Neural cell (in vitro differentiated cells): ENCODE measurements at regions not wholly inside any gene's neighbourhood (a gene's known extent, or its start where the extent isn't known, plus 50 kb on each side); places are given as distances from the start of the nearest gene placed in this dataset.

Experiments used
- H2AFZ ChIP-seq: fragments of 200-600, 300-800 bp; sonication (generic), shearing (Covaris generic); 2 replicates; pipeline ENCODE4 v1.6.0; 2014; ENCODE audit warnings: low read depth, mild to moderate bottlenecking, antibody characterized with exemption, low read length, moderate library complexity
- H3F3A ChIP-seq: fragments of 200-600 bp; shearing (Covaris generic); 2 replicates; pipeline ENCODE4 v1.6.1; 2016; ENCODE audit warnings: mild to moderate bottlenecking, moderate library complexity, mixed read lengths, antibody characterized with exemption, low read length; ENCODE audit not compliant: insufficient read depth, poor library complexity, severe bottlenecking
- H3K27ac ChIP-seq: fragments of 200-600, 300-800 bp; sonication (generic), shearing (Covaris generic); 2 replicates; pipeline ENCODE4 v1.5.1; 2014; ENCODE audit warnings: mild to moderate bottlenecking, low read length, moderate library complexity
- H3K27me3 ChIP-seq: fragments of 300-800, 200-600 bp; sonication (generic), shearing (Covaris generic); 2 replicates; pipeline ENCODE4 v1.6.0; 2014; ENCODE audit warnings: mild to moderate bottlenecking, low read depth, low read length, moderate library complexity; ENCODE audit not compliant: insufficient read depth
- H3K36me3 ChIP-seq: fragments of 300-800, 200-600 bp; sonication (generic), shearing (Covaris generic); 2 replicates; pipeline ENCODE4 v1.5.1; 2014; ENCODE audit warnings: mild to moderate bottlenecking, antibody characterized with exemption, low read length, moderate library complexity; ENCODE audit not compliant: insufficient read depth
- H3K4me2 ChIP-seq: fragments of 300-800, 200-600 bp; sonication (generic), shearing (Covaris generic); 2 replicates; pipeline ENCODE4 v1.6.0; 2014; ENCODE audit warnings: mild to moderate bottlenecking, low read length
- H3K4me3 ChIP-seq: fragments of 300-800, 200-600 bp; sonication (generic), shearing (Covaris generic); 2 replicates; pipeline ENCODE4 v1.5.1; 2014; ENCODE audit warnings: mild to moderate bottlenecking, low read length, moderate library complexity
- H3K79me2 ChIP-seq: fragments of 200-600 bp; shearing (Covaris generic); replicated peaks from 2 replicates; pipeline ENCODE4 v1.6.0; 2014; ENCODE audit warnings: mild to moderate bottlenecking, low read length, moderate library complexity; ENCODE audit not compliant: insufficient read depth
- H3K9ac ChIP-seq: fragments of 300-800, 200-600 bp; sonication (generic), shearing (Covaris generic); 2 replicates; pipeline ENCODE4 v1.6.1; 2016; ENCODE audit warnings: mild to moderate bottlenecking, low read length, mixed read lengths
- H3K9me2 ChIP-seq: fragments of 200-600 bp; shearing (Covaris generic); 2 replicates; pipeline ENCODE4 v1.6.1; 2016; ENCODE audit warnings: mild to moderate bottlenecking, low read length, mixed read lengths; ENCODE audit not compliant: insufficient read depth
- H3K9me3 ChIP-seq: fragments of 200-600, 300-800 bp; sonication (generic), shearing (Covaris generic); 2 replicates; pipeline ENCODE4 v1.6.1; 2016; ENCODE audit warnings: mild to moderate bottlenecking, mixed run types, low read length, moderate library complexity, mixed read lengths
- H4K20me1 ChIP-seq: fragments of 200-600 bp; shearing (Covaris generic); 2 replicates; pipeline ENCODE4 v1.6.1; 2016; ENCODE audit warnings: mild to moderate bottlenecking, mixed run types; ENCODE audit not compliant: insufficient read depth
- CTCF ChIP-seq: fragments of 450-650 bp; IDR thresholded peaks from 2 replicates; pipeline ENCODE4 v1.5.1; 2014; ENCODE audit warnings: antibody characterized with exemption, mild to moderate bottlenecking, moderate library complexity; ENCODE audit not compliant: poor library complexity, severe bottlenecking
- EP300 ChIP-seq: fragments of 450-650 bp; conservative IDR thresholded peaks from 2 replicates; pipeline ENCODE4 v1.6.1; 2014; ENCODE audit warnings: antibody characterized with exemption, mild to moderate bottlenecking, moderate library complexity; ENCODE audit not compliant: poor library complexity, severe bottlenecking
- EZH2 ChIP-seq: fragments of 200-600, 300-800 bp; shearing (Covaris generic), sonication (generic); IDR thresholded peaks from 2 replicates; pipeline ENCODE4 v1.6.1; 2014; ENCODE audit warnings: antibody characterized with exemption, low read length, borderline replicate concordance, mild to moderate bottlenecking; ENCODE audit not compliant: insufficient read depth, poor library complexity, severe bottlenecking
- MXI1 ChIP-seq: fragments of 450-650 bp; conservative IDR thresholded peaks from 2 replicates; pipeline ENCODE4 v1.6.1; 2014; ENCODE audit warnings: antibody characterized with exemption, mild to moderate bottlenecking; ENCODE audit not compliant: poor library complexity, severe bottlenecking
- POLR2AphosphoS5 ChIP-seq: IDR thresholded peaks from 2 replicates; pipeline ENCODE4 v1.6.1; 2012
- RAD21 ChIP-seq: fragments of 450-650 bp; conservative IDR thresholded peaks from 2 replicates; pipeline ENCODE4 v1.6.1; 2014; ENCODE audit warnings: antibody characterized with exemption, mild to moderate bottlenecking, moderate library complexity
- REST ChIP-seq: IDR thresholded peaks from 2 replicates; pipeline ENCODE4 v1.6.1; 2012; ENCODE audit warnings: borderline replicate concordance
- SMC3 ChIP-seq: fragments of 450-650 bp; conservative IDR thresholded peaks from 2 replicates; pipeline ENCODE4 v1.6.1; 2014; ENCODE audit warnings: antibody characterized with exemption, mild to moderate bottlenecking, moderate library complexity; ENCODE audit not compliant: poor library complexity
- TAF1 ChIP-seq: IDR thresholded peaks from 2 replicates; pipeline ENCODE4 v1.6.1; 2012; ENCODE audit warnings: low read depth

- TF ChIP-seq EP300 (no peak), TAF1 (no peak), RAD21 (no peak)
Measured at GRCh38 chr15:29334544-29334943, 64.9 kb upstream of the NSMCE3 start (continued).

GRCh38 chr15:29333261-29333660, 63.6 kb upstream of the NSMCE3 start:
- H3K27me3 ChIP-seq: no peaks in the 10 kb centered on the region
- no peak for TF ChIP-seq SMC3
- no peak for TF ChIP-seq EP300
- TF ChIP-seq EZH2: no peak
- TF ChIP-seq RAD21: no peak
- no peak for TF ChIP-seq TAF1
- TF ChIP-seq CTCF: no peak
- TF ChIP-seq MXI1: no peak
- TF ChIP-seq POLR2AphosphoS5: no peak
- TF ChIP-seq REST: no peak
- H3K36me3 ChIP-seq: no peaks in the 10 kb centered on the region
- no peak overlapping the region for H3K9ac ChIP-seq
- no peak overlapping the region for H3K4me2 ChIP-seq
- no peaks in the 10 kb centered on the region for H3K9me3 ChIP-seq
- H2AFZ ChIP-seq: no peak overlapping the region
- no peaks in the 10 kb centered on the region for H3K9me2 ChIP-seq
- no peak overlapping the region for H3K4me3 ChIP-seq
- H3K27ac ChIP-seq: no peak overlapping the region
- H3F3A ChIP-seq: no peaks in the 10 kb centered on the region
- H3K79me2 ChIP-seq: no peaks in the 10 kb centered on the region
- H4K20me1 ChIP-seq: no peaks in the 10 kb centered on the region

- Histone ChIP-seq H3F3A (no peaks in the 10 kb centered on the region), H3K36me3 (no peaks in the 10 kb centered on the region), H3K27me3 (no peaks in the 10 kb centered on the region), H3K9ac (no peak overlapping the region), H3K4me2 (no peak overlapping the region), H3K9me2 (no peaks in the 10 kb centered on the region), H2AFZ (no peak overlapping the region), H3K27ac (no peak overlapping the region), H3K4me3 (no peak overlapping the region), H3K79me2 (no peaks in the 10 kb centered on the region), H3K9me3 (peaks cover 2% of the 10 kb centered on the region), H4K20me1 (no peaks in the 10 kb centered on the region)
- no peak for TF ChIP-seq REST
Measured at GRCh38 chr15:29331669-29332068, 62.0 kb upstream of the NSMCE3 start.
